Ishikawa (cell line): ENCODE measurements at regions not wholly inside any gene's neighbourhood (a gene's known extent, or its start where the extent isn't known, plus 50 kb on each side); places are given as distances from the start of the nearest gene placed in this dataset.

Experiments used
- CEBPB ChIP-seq: IDR thresholded peaks from 2 replicates; pipeline ENCODE4 v1.6.1; 2012
- CREB1 ChIP-seq: IDR thresholded peaks from 2 replicates; pipeline ENCODE4 v1.6.1; 2012; ENCODE audit warnings: low read depth
- EGR1 ChIP-seq: IDR thresholded peaks from 2 replicates; pipeline ENCODE4 v1.6.1; 2012
- EP300 ChIP-seq: IDR thresholded peaks from 2 replicates; pipeline ENCODE4 v1.6.1; 2012; ENCODE audit warnings: borderline replicate concordance
- FOXM1 ChIP-seq: IDR thresholded peaks from 2 replicates; pipeline ENCODE4 v1.6.1; 2012; ENCODE audit warnings: low read depth, borderline replicate concordance
- MAX ChIP-seq: IDR thresholded peaks from 2 replicates; pipeline ENCODE4 v1.6.1; 2012
- NFIC ChIP-seq: IDR thresholded peaks from 2 replicates; pipeline ENCODE4 v1.6.1; 2012
- RAD21 ChIP-seq: IDR thresholded peaks from 2 replicates; pipeline ENCODE4 v1.6.1; 2012; ENCODE audit warnings: low read depth
- TAF1 ChIP-seq: IDR thresholded peaks from 2 replicates; pipeline ENCODE4 v1.6.1; 2012; ENCODE audit warnings: low read depth, mild to moderate bottlenecking
- TCF12 ChIP-seq: IDR thresholded peaks from 2 replicates; pipeline ENCODE4 v1.6.1; 2012; ENCODE audit warnings: low read depth
- TEAD4 ChIP-seq: IDR thresholded peaks from 2 replicates; pipeline ENCODE4 v1.6.1; 2012
- USF1 ChIP-seq: IDR thresholded peaks from 2 replicates; pipeline ENCODE4 v1.6.1; 2012
- YY1 ChIP-seq: IDR thresholded peaks from 2 replicates; pipeline ENCODE4 v1.6.1; 2012; ENCODE audit warnings: low read depth
- ZBTB7A ChIP-seq: IDR thresholded peaks from 2 replicates; pipeline ENCODE4 v1.6.1; 2012; ENCODE audit warnings: low read depth
- TF ChIP-seq, protein P1 (sequence below): IDR thresholded peaks from 2 replicates; pipeline ENCODE4 v1.6.1; 2012; ENCODE audit warnings: low read depth, mild to moderate bottlenecking

DNA sequence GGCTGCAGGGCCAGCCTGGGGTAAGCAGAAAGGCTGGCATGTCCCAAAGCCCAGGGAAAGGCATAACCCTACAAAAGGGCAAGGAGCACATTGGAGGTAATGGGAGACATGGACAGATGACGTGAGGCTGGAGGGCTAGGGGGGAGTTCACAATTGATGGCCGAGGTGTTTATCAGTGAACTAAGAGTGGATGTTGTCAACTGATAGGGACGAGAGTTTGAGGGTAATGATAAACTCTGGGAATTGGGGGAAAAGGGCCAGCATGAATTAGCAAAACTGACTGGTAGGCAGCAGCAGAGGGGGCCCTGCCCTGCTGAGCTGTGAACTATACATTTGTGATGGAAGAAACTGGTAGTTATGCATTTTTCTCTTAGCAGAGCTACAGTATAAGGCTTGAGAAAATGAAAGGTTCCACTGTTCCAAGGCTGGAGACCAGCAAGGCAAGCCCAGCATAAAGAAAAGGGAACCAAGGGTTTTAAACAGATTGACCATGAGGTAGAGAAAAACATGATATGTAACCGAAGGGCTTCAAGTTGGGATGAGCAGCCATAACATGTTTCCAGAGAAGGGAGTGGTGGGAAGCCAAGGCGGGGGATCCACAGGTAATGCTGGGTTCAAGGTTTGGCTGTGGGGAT is 98.1 kb upstream of the MLN start:
- TF ChIP-seq TAF1, result no peak
- TF ChIP-seq YY1, result no peak
- no peak for TF ChIP-seq TEAD4
- TF ChIP-seq CEBPB, result no peak
- no peak for TF ChIP-seq EGR1
- no peak for TF ChIP-seq ZBTB7A
- TF ChIP-seq RAD21, result no peak
- TF ChIP-seq, protein P1, sequence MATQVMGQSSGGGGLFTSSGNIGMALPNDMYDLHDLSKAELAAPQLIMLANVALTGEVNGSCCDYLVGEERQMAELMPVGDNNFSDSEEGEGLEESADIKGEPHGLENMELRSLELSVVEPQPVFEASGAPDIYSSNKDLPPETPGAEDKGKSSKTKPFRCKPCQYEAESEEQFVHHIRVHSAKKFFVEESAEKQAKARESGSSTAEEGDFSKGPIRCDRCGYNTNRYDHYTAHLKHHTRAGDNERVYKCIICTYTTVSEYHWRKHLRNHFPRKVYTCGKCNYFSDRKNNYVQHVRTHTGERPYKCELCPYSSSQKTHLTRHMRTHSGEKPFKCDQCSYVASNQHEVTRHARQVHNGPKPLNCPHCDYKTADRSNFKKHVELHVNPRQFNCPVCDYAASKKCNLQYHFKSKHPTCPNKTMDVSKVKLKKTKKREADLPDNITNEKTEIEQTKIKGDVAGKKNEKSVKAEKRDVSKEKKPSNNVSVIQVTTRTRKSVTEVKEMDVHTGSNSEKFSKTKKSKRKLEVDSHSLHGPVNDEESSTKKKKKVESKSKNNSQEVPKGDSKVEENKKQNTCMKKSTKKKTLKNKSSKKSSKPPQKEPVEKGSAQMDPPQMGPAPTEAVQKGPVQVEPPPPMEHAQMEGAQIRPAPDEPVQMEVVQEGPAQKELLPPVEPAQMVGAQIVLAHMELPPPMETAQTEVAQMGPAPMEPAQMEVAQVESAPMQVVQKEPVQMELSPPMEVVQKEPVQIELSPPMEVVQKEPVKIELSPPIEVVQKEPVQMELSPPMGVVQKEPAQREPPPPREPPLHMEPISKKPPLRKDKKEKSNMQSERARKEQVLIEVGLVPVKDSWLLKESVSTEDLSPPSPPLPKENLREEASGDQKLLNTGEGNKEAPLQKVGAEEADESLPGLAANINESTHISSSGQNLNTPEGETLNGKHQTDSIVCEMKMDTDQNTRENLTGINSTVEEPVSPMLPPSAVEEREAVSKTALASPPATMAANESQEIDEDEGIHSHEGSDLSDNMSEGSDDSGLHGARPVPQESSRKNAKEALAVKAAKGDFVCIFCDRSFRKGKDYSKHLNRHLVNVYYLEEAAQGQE, result no peak
- no peak for TF ChIP-seq MAX
- no peak for TF ChIP-seq FOXM1
- no peak for TF ChIP-seq NFIC
- no peak for TF ChIP-seq CREB1
- TF ChIP-seq TCF12, result no peak
- TF ChIP-seq EP300, result no peak
- no peak for TF ChIP-seq USF1

DNA sequence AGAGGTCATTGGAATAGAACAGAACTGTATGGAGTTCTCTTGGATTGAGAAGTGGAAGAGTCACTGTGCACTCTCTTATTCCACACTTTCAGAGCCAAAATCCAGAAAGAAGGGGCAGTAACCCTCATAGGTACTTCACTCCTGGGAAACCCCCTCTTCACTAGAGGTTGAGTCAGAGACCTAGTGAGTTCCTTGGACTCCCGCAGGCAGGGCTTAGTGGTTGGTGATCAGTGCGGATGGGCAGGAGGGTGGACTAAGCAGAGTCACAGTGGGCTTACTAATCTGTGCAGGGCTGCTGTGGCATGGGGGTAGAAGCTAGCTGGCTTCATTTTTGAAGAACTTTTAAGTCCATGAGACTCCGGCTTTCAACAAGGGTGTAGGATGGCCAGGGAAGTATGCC is 95.0 kb upstream of the MLN start:
- TF ChIP-seq RAD21 (no peak), MAX (no peak), CREB1 (no peak), TCF12 (no peak), EGR1 (no peak), TAF1 (no peak), TEAD4 (no peak), FOXM1 (no peak), NFIC (no peak), CEBPB (no peak)
- TF ChIP-seq, protein P1, result no peak

DNA sequence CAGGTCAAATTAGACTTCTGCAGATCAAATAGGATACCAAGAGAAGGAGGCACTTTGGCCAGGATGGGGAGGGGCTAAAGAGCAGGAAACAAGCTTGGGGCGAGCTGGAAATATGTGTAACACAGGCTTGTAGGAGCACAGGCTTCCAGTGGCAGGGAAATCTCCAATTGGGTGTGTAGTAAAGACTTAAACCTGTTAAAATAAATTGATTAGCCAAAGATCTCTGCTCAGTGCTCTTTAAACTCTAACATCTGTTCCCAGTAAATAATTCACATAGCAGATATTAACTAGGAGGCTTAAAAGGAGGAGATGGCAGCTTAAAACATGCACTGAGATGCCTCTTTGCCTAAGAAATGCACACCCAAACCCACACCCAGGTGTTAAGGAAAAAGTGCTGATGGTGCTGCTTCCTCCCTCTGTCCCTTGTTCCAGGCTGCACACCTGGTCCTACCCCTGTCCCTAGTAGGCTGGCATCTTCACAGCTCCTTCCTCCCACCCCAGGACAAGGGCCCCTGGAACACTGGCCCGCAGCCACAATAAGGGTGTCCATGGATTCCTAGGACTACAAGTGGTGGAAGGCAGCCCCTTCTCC is 93.5 kb upstream of the MLN start:
- TF ChIP-seq TAF1, result no peak
- TF ChIP-seq, protein P1, result no peak
- TF ChIP-seq TEAD4, result no peak
- TF ChIP-seq NFIC, result no peak
- TF ChIP-seq CREB1, result no peak
- TF ChIP-seq CEBPB, result no peak
- no peak for TF ChIP-seq MAX
- no peak for TF ChIP-seq RAD21
- no peak for TF ChIP-seq EP300
- no peak for TF ChIP-seq ZBTB7A

GRCh38 chr6:33896391-33897188 is 92.8 kb upstream of the MLN start:
- TF ChIP-seq ZBTB7A (no peak), YY1 (no peak), TAF1 (no peak), NFIC (no peak), EGR1 (no peak)
